Activated naive CD4-positive, alpha-beta T cell treated with anti-CD3 and anti-CD28 coated beads, Interleukin-2, amount 10 ng/mL, durations not matched to agents 7 days and 5 days (primary cell): ENCODE measurements at regions not wholly inside any gene's neighbourhood (a gene's known extent, or its start where the extent isn't known, plus 50 kb on each side); places are given as distances from the start of the nearest gene placed in this dataset.

Experiments used
- CTCF ChIA-PET: fragments of 350-600 bp; sonication (Branson Sonifier 250); formaldehyde crosslinking; loops from one replicate; lab custom pipeline; 2021; ENCODE audit warnings: antibody characterized with exemption; lab: Charles Lee
- DNase-seq: peaks from one replicate; pipeline ENCODE4 v3.0.0-alpha.2; 2020
- H3K27ac Mint-ChIP-seq: one replicate; pipeline ENCODE4 v1.8.0; 2021; ENCODE audit warnings: mild to moderate bottlenecking, moderate library complexity, mixed read lengths
- H3K27me3 Mint-ChIP-seq: one replicate; pipeline ENCODE4 v1.8.0; 2021; ENCODE audit warnings: mild to moderate bottlenecking, mixed read lengths
- H3K36me3 Mint-ChIP-seq: one replicate; pipeline ENCODE4 v1.8.0; 2021; ENCODE audit warnings: mixed read lengths
- H3K4me1 Mint-ChIP-seq: one replicate; pipeline ENCODE4 v1.8.0; 2021; ENCODE audit warnings: mixed read lengths
- H3K4me3 Mint-ChIP-seq: one replicate; pipeline ENCODE4 v1.8.0; 2021; ENCODE audit warnings: mild to moderate bottlenecking, moderate library complexity, mixed read lengths
- H3K9me3 Mint-ChIP-seq: one replicate; pipeline ENCODE4 v1.8.0; 2021; ENCODE audit warnings: mixed read lengths

DNA sequence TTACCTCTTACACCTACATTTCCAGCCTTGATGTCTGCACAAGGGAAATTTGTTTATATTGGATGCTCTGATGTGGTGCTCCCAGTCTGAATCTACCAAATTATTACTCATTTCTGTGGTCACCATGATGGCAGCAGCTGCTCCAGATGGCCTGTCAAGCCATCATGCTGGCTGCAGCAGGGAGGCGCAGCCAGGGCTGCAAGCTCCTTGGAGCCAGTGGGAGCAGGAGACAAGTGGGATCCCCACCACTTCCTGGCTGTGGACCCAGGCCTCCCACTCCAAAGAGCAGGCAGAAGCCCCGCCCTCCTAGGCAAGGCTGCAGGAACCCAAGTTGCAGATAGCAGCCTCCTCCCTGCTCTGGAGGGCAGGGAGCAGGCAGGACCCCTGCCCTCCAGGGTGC is 241.1 kb upstream of the ATP10B start:
- H3K36me3 Mint-ChIP-seq = no peaks in the 10 kb centered on the region
- no peak overlapping the region for H3K4me3 Mint-ChIP-seq
- CTCF ChIA-PET = no interaction called here
- no peaks in the 10 kb centered on the region for H3K4me1 Mint-ChIP-seq
- DNase-seq = no peak
- H3K27ac Mint-ChIP-seq = no peak overlapping the region
- H3K27me3 Mint-ChIP-seq = no peaks in the 10 kb centered on the region
- no peaks in the 10 kb centered on the region for H3K9me3 Mint-ChIP-seq

DNA sequence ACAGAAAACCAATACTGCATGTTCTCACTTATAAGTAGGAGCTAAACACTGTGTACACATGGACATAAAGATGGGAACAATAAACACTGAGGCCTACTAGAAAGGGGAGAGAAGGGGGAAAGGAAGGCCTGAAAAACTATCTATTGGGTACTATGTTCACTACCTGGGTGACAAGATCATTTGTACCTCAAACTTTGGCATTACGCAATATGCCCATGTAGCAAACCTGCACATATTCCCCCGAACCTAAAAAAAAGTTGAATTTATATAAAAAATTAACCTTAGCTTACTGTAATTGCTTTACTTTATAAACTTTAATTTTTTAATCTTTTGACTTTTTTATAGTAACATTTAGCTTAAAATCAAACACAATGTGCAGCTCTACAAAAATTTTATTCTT is 237.6 kb upstream of the ATP10B start:
- no peaks in the 10 kb centered on the region for H3K9me3 Mint-ChIP-seq
- no peaks in the 10 kb centered on the region for H3K27me3 Mint-ChIP-seq
- no peaks in the 10 kb centered on the region for H3K36me3 Mint-ChIP-seq
- DNase-seq = no peak
- CTCF ChIA-PET = no interaction called here
- no peak overlapping the region for H3K27ac Mint-ChIP-seq
- no peak overlapping the region for H3K4me3 Mint-ChIP-seq
- H3K4me1 Mint-ChIP-seq = no peaks in the 10 kb centered on the region

DNA sequence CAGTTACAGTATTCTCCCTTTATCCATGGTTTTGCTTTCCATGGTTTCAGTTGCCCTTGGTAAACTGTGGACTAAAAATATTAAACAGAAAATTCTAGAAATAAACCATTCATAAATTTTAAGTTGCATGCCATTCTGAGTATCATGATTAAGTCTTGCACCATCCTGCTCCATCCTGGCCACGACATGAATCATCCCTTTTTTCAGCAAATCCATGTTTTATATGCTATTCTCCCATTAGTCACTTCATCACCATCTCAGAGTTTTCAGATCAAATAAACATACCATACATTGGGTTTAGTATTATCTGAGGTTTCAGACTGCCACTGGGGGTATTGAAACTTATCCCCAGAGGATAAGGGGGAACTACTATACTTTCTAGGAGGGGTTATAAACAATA is 234.4 kb upstream of the ATP10B start:
- no peaks in the 10 kb centered on the region for H3K4me1 Mint-ChIP-seq
- no peak overlapping the region for H3K4me3 Mint-ChIP-seq
- no peaks in the 10 kb centered on the region for H3K27me3 Mint-ChIP-seq
- H3K36me3 Mint-ChIP-seq = no peaks in the 10 kb centered on the region
- CTCF ChIA-PET = no interaction called here
- DNase-seq = no peak
- no peak overlapping the region for H3K27ac Mint-ChIP-seq
- no peaks in the 10 kb centered on the region for H3K9me3 Mint-ChIP-seq

DNA sequence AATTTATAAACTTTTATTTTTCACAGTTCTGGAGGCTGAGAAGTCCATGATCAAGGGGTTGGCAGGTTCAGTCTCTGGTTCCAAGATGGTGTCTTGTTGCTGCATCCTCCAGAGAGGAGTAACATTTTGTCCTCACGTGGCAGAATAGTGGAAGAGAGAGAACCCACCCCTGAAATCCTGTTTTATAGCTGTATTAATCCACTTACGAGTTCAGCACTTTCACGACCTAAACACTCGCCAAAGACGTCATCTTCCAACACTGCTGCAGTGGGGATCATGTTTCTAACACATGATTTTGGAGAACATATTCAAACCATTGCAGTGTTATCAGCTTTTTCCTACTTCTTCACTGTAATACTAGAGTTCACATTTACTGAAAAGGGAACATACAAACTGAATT is 233.0 kb upstream of the ATP10B start:
- Mint-ChIP-seq H3K27me3 (no peaks in the 10 kb centered on the region), H3K4me3 (no peak overlapping the region), H3K27ac (no peak overlapping the region), H3K9me3 (no peaks in the 10 kb centered on the region), H3K4me1 (no peaks in the 10 kb centered on the region), H3K36me3 (no peaks in the 10 kb centered on the region)
- DNase-seq = no peak
- CTCF ChIA-PET = no interaction called here

DNA sequence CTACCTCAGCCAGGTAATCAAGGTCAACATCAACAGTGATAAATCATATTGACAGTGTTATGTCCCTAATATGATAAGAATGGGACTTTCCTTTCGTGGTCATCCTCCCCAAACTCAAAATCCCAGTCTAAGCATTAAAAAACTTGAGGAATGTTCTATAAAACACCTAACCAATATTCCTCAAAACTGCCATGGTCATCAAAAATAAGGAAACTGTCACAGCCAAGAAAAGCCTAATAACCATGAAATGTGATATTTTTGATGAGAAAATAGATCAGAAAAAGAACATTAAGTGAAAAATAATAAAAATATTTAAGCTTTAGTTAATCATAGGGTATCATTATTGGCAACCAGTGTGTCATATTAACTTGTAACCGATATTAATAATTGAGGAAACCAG is 232.1 kb upstream of the ATP10B start:
- Mint-ChIP-seq H3K27ac (no peak overlapping the region), H3K9me3 (no peaks in the 10 kb centered on the region), H3K36me3 (no peaks in the 10 kb centered on the region), H3K4me1 (no peaks in the 10 kb centered on the region), H3K27me3 (no peaks in the 10 kb centered on the region), H3K4me3 (no peak overlapping the region)
- DNase-seq = no peak
- CTCF ChIA-PET = no interaction called here

DNA sequence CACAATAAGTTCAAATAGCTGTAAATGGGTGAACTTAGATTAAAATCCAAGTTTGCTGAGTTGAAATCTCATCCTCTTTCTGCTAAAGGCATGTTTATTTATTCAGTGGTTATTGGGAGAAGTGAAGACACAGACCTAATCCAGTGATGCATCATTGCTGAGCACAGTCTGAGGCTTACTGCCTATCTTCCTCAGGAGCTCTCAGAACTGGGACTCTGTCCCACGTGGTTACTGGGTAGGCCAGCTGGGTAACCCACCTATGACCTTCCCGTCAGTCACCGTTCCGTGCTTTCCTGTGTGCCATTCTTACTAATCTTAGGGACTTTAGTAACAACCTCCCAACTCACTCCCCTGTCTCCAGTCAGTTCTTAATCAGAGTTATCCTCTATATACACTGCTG is 226.8 kb upstream of the ATP10B start:
- DNase-seq = no peak
- Mint-ChIP-seq H3K9me3 (peaks cover 3% of the 10 kb centered on the region), H3K27me3 (no peaks in the 10 kb centered on the region), H3K36me3 (no peaks in the 10 kb centered on the region), H3K27ac (no peak overlapping the region), H3K4me1 (no peaks in the 10 kb centered on the region), H3K4me3 (no peak overlapping the region)
- CTCF ChIA-PET = no interaction called here

DNA sequence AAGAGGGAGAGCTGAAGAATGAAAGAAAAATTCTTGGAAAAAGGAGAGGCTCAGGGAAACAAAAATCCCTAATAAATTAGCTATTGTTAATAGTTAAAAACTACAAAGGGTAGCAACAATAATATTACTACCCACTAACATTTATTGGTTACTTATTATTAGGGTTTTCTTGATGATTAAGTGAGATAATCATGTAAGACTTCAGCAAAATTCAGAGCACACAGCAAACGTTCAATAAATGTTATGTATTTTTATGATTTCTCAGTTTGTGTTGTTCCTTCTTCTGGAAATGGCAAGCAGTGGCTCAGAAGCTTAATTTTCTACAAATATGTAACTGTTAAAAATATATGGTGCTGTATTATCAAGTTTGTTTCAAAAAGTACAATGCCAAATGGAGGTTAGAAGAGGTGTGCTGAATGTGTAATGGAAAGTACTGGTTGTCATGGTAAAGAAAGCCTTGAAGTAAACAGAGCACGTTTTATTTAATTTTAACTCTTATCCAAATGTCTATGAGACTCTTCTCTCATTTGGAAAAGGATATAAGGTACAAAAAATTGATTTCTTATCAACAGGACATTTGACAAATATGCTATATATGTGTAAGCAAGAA is 226.0 kb upstream of the ATP10B start:
- Mint-ChIP-seq H3K9me3 (peaks cover 3% of the 10 kb centered on the region), H3K4me3 (no peak overlapping the region), H3K27ac (no peak overlapping the region), H3K27me3 (no peaks in the 10 kb centered on the region), H3K36me3 (no peaks in the 10 kb centered on the region), H3K4me1 (no peaks in the 10 kb centered on the region)
- DNase-seq = no peak
- CTCF ChIA-PET = no interaction called here

DNA sequence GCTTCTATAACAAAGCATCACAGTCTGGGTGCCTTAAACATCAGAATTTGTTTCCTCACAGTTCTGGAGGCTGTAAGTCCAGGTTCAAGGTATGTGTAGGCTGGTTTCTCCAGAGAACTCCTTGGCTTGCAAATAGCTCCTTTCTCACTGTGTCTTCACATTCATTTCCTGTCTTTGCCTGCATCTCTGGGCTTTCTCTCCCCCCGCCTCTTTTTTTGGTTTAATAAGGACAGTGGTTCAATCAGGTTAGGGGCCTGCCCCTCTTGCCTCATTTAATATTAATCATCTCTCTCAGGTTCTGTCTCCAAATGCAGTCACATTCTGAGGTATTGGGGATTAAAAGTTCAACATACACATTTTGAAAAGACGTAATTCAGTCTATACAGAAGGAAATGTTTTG is 225.5 kb upstream of the ATP10B start:
- H3K4me3 Mint-ChIP-seq = no peak overlapping the region
- H3K36me3 Mint-ChIP-seq = no peaks in the 10 kb centered on the region
- no peak overlapping the region for H3K27ac Mint-ChIP-seq
- no peaks in the 10 kb centered on the region for H3K4me1 Mint-ChIP-seq
- H3K9me3 Mint-ChIP-seq = peaks cover 3% of the 10 kb centered on the region
- DNase-seq = no peak
- H3K27me3 Mint-ChIP-seq = no peaks in the 10 kb centered on the region
- CTCF ChIA-PET = no interaction called here

DNA sequence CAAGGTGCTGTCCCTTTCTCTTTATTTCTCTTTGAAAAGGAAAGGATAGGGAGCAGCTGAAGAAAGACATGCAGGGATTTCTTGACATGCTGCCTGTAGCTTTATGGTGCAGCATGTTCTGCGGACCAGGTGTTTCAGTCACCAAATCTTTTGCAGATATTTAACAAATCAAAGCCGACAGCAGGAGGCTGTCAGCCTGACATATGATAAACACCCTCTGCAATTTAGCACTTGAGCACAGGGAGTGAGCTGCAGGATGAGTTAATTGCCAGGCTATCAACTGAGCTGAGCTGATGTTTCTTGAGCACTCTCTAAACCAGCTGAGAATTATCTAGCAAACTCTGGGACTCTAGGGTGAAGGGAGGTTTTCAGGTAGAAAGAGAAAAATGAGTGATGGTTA is 212.8 kb upstream of the ATP10B start:
- no peaks in the 10 kb centered on the region for H3K9me3 Mint-ChIP-seq
- no peaks in the 10 kb centered on the region for H3K36me3 Mint-ChIP-seq
- H3K27me3 Mint-ChIP-seq = no peaks in the 10 kb centered on the region
- CTCF ChIA-PET = no interaction called here
- no peak overlapping the region for H3K27ac Mint-ChIP-seq
- DNase-seq = no peak
- H3K4me3 Mint-ChIP-seq = no peak overlapping the region
- H3K4me1 Mint-ChIP-seq = no peaks in the 10 kb centered on the region

DNA sequence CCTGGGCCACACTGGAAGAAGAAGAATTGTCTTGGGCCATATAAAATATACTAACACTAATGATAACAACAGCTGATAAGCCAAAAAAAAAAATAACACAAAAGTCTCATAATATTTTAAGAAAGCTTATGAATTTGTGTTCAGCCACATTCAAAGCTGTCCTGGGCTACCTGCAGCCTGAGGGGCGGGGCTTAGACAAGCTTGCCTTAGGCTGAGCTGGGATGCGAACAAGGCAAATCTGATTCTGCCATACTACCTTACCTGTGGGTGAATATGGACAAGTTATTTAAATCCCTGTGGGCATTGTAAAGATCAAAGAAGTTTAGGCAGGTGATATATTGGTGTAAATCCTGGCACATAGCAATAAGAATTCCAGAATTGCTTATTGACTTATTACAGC is 212.3 kb upstream of the ATP10B start:
- no peak overlapping the region for H3K27ac Mint-ChIP-seq
- H3K27me3 Mint-ChIP-seq = no peaks in the 10 kb centered on the region
- DNase-seq = no peak
- H3K36me3 Mint-ChIP-seq = no peaks in the 10 kb centered on the region
- H3K4me1 Mint-ChIP-seq = no peaks in the 10 kb centered on the region
- no peak overlapping the region for H3K4me3 Mint-ChIP-seq
- CTCF ChIA-PET = no interaction called here
- H3K9me3 Mint-ChIP-seq = no peaks in the 10 kb centered on the region

DNA sequence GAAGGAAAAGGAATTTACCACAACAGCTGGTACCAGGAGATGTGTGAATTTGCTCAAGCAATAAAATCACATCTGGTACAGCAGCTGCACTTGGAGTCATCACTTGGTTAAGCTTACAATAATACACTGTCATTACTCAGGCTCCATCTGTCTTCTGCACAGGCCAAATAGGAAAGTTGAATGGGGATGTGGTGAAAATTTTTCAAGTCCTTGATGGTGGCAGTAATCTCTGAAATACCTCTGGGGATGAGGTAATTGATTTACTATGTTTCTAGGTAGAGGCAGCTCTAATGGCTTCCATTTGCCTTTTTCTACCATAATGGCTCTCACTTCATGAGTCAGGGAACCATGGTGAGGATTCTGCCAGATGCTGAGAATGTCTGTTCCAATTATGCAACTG is 206.8 kb upstream of the ATP10B start:
- Mint-ChIP-seq H3K36me3 (no peaks in the 10 kb centered on the region), H3K4me3 (no peak overlapping the region), H3K4me1 (no peaks in the 10 kb centered on the region), H3K9me3 (no peaks in the 10 kb centered on the region), H3K27me3 (no peaks in the 10 kb centered on the region), H3K27ac (no peak overlapping the region)
- CTCF ChIA-PET = no interaction called here
- no peak for DNase-seq

DNA sequence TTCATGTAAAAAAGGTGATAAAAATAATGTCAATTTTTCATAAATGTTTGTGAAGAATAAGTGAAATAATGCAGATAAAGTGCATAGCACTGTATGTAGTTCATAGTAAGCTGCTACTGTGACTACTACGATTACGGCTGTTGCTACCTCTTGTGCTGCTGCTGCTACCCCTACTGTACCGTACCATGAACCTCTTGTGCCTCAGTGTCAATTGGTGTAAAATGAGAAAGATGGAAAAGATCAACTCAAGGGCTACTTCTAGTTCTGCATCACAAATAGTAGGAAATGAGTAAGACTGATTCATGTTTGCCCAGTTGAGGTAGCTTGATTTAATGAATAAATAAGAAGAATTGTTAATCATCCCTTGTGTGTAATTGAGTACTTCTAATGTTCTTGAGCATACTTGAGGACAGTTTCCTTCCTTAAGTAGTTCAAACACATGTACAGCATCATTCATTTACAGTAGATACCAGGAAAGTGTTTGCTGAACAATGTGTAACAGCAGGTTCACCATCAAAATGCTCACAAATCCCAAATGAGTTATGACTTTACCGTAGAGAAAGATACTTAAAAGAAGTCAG is 200.0 kb upstream of the ATP10B start:
- no peak for DNase-seq
- Mint-ChIP-seq H3K4me3 (no peak overlapping the region), H3K4me1 (no peaks in the 10 kb centered on the region), H3K9me3 (no peaks in the 10 kb centered on the region), H3K36me3 (no peaks in the 10 kb centered on the region), H3K27me3 (no peaks in the 10 kb centered on the region), H3K27ac (no peak overlapping the region)
- CTCF ChIA-PET = no interaction called here

DNA sequence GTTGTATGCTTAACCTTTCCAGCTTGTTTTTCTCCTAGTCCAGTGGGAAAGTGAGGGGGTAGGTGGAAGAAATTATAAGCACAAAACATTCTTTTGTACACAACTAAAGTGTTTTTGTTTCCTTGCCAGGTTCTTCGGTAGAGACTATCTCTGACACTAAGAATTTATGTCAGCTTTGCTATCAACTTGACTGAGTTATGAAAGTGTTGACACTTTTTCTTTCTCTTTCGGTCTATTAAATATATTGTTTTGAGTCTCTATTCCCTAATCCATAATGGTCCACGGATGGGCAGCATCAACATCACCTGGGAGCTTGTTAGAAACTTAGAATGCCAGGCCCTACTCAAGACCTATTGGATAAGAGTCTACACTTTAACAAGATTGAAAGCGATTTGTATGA is 195.0 kb upstream of the ATP10B start:
- Mint-ChIP-seq H3K4me3 (no peak overlapping the region), H3K27me3 (no peaks in the 10 kb centered on the region), H3K27ac (no peak overlapping the region), H3K9me3 (no peaks in the 10 kb centered on the region), H3K4me1 (no peaks in the 10 kb centered on the region), H3K36me3 (no peaks in the 10 kb centered on the region)
- CTCF ChIA-PET = no interaction called here
- no peak for DNase-seq

DNA sequence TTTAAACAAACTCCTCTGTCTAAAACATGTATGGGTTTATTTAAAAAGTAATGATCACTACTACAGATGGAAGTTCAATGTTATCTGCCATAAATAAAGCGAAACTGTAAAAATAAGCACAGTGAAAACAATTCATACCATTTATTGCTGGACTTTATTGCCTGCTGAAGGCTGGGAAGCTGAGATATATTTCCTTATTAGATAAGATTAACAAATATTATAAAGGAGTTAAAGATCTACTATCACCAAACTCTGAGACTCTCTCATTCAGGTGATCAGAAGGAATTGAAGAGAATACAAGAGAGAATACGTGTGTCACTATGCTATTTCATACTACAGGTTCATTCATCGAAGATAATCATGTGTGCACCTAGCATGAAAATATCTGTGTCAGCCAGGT is 190.9 kb upstream of the ATP10B start:
- Mint-ChIP-seq H3K27ac (no peak overlapping the region), H3K4me1 (no peaks in the 10 kb centered on the region), H3K36me3 (no peaks in the 10 kb centered on the region), H3K9me3 (no peaks in the 10 kb centered on the region), H3K27me3 (no peaks in the 10 kb centered on the region), H3K4me3 (no peak overlapping the region)
- no peak for DNase-seq
- CTCF ChIA-PET = no interaction called here

DNA sequence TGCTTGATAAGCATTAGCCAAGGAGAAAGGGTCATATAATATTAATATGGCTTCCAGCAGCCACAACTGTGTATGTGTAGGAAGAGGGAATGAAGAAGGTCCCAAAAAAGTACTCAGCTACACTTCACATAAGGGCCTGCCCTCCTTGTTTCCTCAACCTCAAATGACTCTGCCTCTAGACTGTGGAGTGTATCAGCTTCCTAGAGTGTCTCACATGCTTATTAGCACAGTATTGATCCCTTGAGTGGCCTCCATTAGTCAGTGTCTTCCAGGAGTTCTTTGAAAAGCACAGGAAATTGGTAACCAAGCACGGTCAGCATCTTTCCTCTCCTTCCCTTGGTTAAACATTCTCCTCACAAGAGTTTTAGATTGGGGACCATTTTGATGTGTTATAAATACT is 190.4 kb upstream of the ATP10B start:
- H3K36me3 Mint-ChIP-seq = no peaks in the 10 kb centered on the region
- no peak overlapping the region for H3K4me3 Mint-ChIP-seq
- H3K4me1 Mint-ChIP-seq = no peaks in the 10 kb centered on the region
- H3K27me3 Mint-ChIP-seq = no peaks in the 10 kb centered on the region
- CTCF ChIA-PET = no interaction called here
- no peak overlapping the region for H3K27ac Mint-ChIP-seq
- H3K9me3 Mint-ChIP-seq = peaks cover 4% of the 10 kb centered on the region
- no peak for DNase-seq

DNA sequence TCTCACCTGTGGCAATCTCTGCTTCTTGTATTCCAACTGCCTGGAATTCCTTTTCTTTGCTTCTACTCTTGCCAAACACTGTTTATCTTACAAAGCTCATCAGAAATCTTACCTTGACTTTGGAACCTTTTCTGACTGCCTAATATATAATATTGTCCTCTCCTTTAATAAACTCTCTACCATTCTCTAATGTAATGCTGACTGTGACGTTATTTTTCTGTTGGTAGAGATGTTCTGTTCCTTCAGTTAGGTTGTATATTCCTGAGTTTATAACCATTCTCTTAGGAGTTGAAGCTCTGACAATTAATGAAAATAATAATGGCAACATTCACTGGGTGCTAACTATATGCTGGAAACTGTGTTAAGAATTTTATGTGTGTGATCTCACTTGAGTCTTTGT is 188.8 kb upstream of the ATP10B start:
- H3K36me3 Mint-ChIP-seq = no peaks in the 10 kb centered on the region
- CTCF ChIA-PET = no interaction called here
- H3K4me3 Mint-ChIP-seq = no peak overlapping the region
- H3K27ac Mint-ChIP-seq = no peak overlapping the region
- DNase-seq = no peak
- H3K4me1 Mint-ChIP-seq = no peaks in the 10 kb centered on the region
- H3K9me3 Mint-ChIP-seq = peaks cover 6% of the 10 kb centered on the region
- H3K27me3 Mint-ChIP-seq = no peaks in the 10 kb centered on the region
